HepG2 (cell line): ENCODE measurements at regions not wholly inside any gene's neighbourhood (a gene's known extent, or its start where the extent isn't known, plus 50 kb on each side); places are given as distances from the start of the nearest gene placed in this dataset.

Experiments used
- ATAC-seq: fragments of 200-7000 bp; cut with Tn5 transposase; 3 replicates; pipeline ENCODE4 v1.9.1; 2020; ENCODE audit warnings: mild to moderate bottlenecking, moderate library complexity
- BruUV-seq: library from RNA; stranded (reverse); fragments of 400-500 nt; replicated peaks from 2 replicates; lab custom pipeline; 2021; lab: Mats Ljungman, UMichigan
- CTCF ChIA-PET: fragments of 300-600 bp; formaldehyde crosslinking; extraction: SDS; loops from one replicate; lab custom pipeline; 2021; ENCODE audit warnings: low total read pairs, inconsistent platforms, low intra/inter-chr PET ratio; lab: Yijun Ruan, JAX
- POLR2A ChIA-PET: fragments of 350-600 bp; sonication (Branson Sonifier 250); formaldehyde crosslinking; loops from one replicate; lab custom pipeline; 2020; ENCODE audit warnings: antibody characterized with exemption, inconsistent platforms; lab: Yijun Ruan, JAX
- DNase-seq: peaks from one replicate; pipeline ENCODE4 v3.0.0-alpha.2; 2015; ENCODE audit warnings: low spot score
- FAIRE-seq: peaks from 3 replicates; lab custom pipeline; 2011; peaks lifted over from hg19 to GRCh38; lab: Jason Lieb, UNC
- H2AFZ ChIP-seq: one replicate; pipeline ENCODE4 v1.6.1; 2011; ENCODE audit warnings: low read length, inconsistent platforms
- H3K27ac ChIP-seq: fragments of 300-600 bp; 3 replicates; pipeline ENCODE4 v1.8.0; 2011; ENCODE audit warnings: mixed run types, mild to moderate bottlenecking, mixed read lengths, low read length, inconsistent platforms; ENCODE audit not compliant: insufficient read depth; ENCODE audit errors: extremely low read length
- H3K27me3 ChIP-seq, 2 experiments: fragments of 200-600 bp in 1 of 2; 2 replicates in 1 of 2; 3 replicates in 1 of 2; pipeline versions ENCODE4 v1.6.0 to v1.8.0; 2011; ENCODE audit warnings: low read length in 2 of 2, mild to moderate bottlenecking in 2 of 2, moderate library complexity in 2 of 2, inconsistent platforms in 1 of 2; ENCODE audit not compliant: insufficient read depth in 2 of 2, control insufficient read depth in 1 of 2
- H3K36me3 ChIP-seq, 2 experiments: fragments of 200-600 bp in 1 of 2; replicated peaks in 1 of 2; 2 replicates in 1 of 2; 3 replicates in 1 of 2; pipeline versions ENCODE4 v1.5.1 to v1.8.0; 2011; ENCODE audit warnings: low read length in 2 of 2, inconsistent platforms in 1 of 2; ENCODE audit not compliant: insufficient read depth in 2 of 2, control insufficient read depth in 1 of 2
- H3K4me1 ChIP-seq: 2 replicates; pipeline ENCODE4 v1.5.1; 2012; ENCODE audit warnings: low read length, inconsistent platforms; ENCODE audit not compliant: insufficient read depth
- H3K4me2 ChIP-seq: 2 replicates; pipeline ENCODE4 v1.6.0; 2011; ENCODE audit warnings: low read depth, low read length, inconsistent platforms
- H3K4me3 ChIP-seq, 3 experiments: fragments of 200-600 bp in 1 of 3; sonication (generic), shearing (Covaris generic) in 1 of 3; replicated peaks in 1 of 3; 2 replicates each; pipeline ENCODE4 v1.5.1; 2011 to 2016; ENCODE audit warnings: low read length in 3 of 3, inconsistent platforms in 2 of 3, low read depth in 2 of 3, mild to moderate bottlenecking in 2 of 3, control low read depth in 1 of 3, mixed read lengths in 1 of 3; ENCODE audit not compliant: insufficient read depth in 1 of 3
- H3K79me2 ChIP-seq: one replicate; pipeline ENCODE4 v1.6.1; 2011; ENCODE audit warnings: low read length, inconsistent platforms; ENCODE audit not compliant: insufficient read depth
- H3K9ac ChIP-seq: 2 replicates; pipeline ENCODE4 v1.6.0; 2011; ENCODE audit warnings: mild to moderate bottlenecking, low read depth, low read length, inconsistent platforms; ENCODE audit not compliant: insufficient read depth
- H3K9me3 ChIP-seq: 2 replicates; pipeline ENCODE4 v1.5.1; 2012; ENCODE audit warnings: mild to moderate bottlenecking, low read length
- H4K20me1 ChIP-seq: 2 replicates; pipeline ENCODE4 v1.6.0; 2011; ENCODE audit warnings: inconsistent platforms, mild to moderate bottlenecking, low read length, moderate library complexity; ENCODE audit not compliant: insufficient read depth
- ARNTL ChIP-seq: sonication (generic); formaldehyde crosslinking; IDR thresholded peaks from 2 replicates; pipeline ENCODE4 v1.4.0; 2020; ENCODE audit warnings: mild to moderate bottlenecking, missing genetic modification reagents
- GABPB1 ChIP-seq: IDR thresholded peaks from 2 replicates; pipeline ENCODE4 v1.6.1; 2016; ENCODE audit warnings: mild to moderate bottlenecking, missing genetic modification reagents, moderate library complexity, missing compliant biosample characterization
- HOXA9 ChIP-seq: sonication (generic); formaldehyde crosslinking; IDR thresholded peaks from 2 replicates; pipeline ENCODE4 v1.8.1; 2022; ENCODE audit warnings: missing genetic modification reagents, mild to moderate bottlenecking, moderate library complexity, borderline replicate concordance
- KDM4B ChIP-seq: sonication (generic); formaldehyde crosslinking; IDR thresholded peaks from 2 replicates; pipeline ENCODE4 v1.4.0; 2020; ENCODE audit warnings: missing genetic modification reagents
- MTA3 ChIP-seq: sonication (generic); formaldehyde crosslinking; IDR thresholded peaks from 2 replicates; pipeline ENCODE4 v1.4.0; 2020; ENCODE audit warnings: missing genetic modification reagents
- PHF5A ChIP-seq: IDR thresholded peaks from one replicate; pipeline ENCODE4 v1.6.1; 2018; ENCODE audit warnings: low read depth, missing genetic modification reagents; ENCODE audit not compliant: unreplicated experiment
- SP140L ChIP-seq: sonication (generic); formaldehyde crosslinking; IDR thresholded peaks from 2 replicates; pipeline ENCODE4 v1.4.0; 2020; ENCODE audit warnings: missing genetic modification reagents, borderline replicate concordance
- TAF15 ChIP-seq: fragments of 200-400 bp; formaldehyde crosslinking; IDR thresholded peaks from one replicate; pipeline ENCODE4 v1.6.1; 2018; ENCODE audit warnings: mild to moderate bottlenecking, low read depth, low read length; ENCODE audit not compliant: poor library complexity, severe bottlenecking
- TP53 ChIP-seq: sonication (generic); formaldehyde crosslinking; conservative IDR thresholded peaks from 2 replicates; pipeline ENCODE4 v1.4.0; 2020; ENCODE audit warnings: missing genetic modification reagents
- ZKSCAN5 ChIP-seq: sonication (generic); formaldehyde crosslinking; IDR thresholded peaks from 2 replicates; pipeline ENCODE4 v1.5.1; 2020; ENCODE audit warnings: mild to moderate bottlenecking, missing genetic modification reagents
- ZNF207 ChIP-seq: fragments of 450-650 bp; IDR thresholded peaks from 2 replicates; pipeline ENCODE4 v1.6.1; 2016; ENCODE audit warnings: antibody characterized with exemption, borderline replicate concordance
- ZNF260 ChIP-seq: sonication (generic); formaldehyde crosslinking; IDR thresholded peaks from 2 replicates; pipeline ENCODE4 v1.4.0; 2020; ENCODE audit warnings: missing genetic modification reagents, low read depth, mild to moderate bottlenecking, borderline replicate concordance
- ZNF780A ChIP-seq: sonication (generic); formaldehyde crosslinking; IDR thresholded peaks from 2 replicates; pipeline ENCODE4 v1.8.0; 2022; ENCODE audit warnings: mild to moderate bottlenecking, missing genetic modification reagents, moderate library complexity
- ZNF839 ChIP-seq: sonication (generic); formaldehyde crosslinking; IDR thresholded peaks from 2 replicates; pipeline ENCODE4 v1.4.0; 2020; ENCODE audit warnings: missing genetic modification reagents, mild to moderate bottlenecking, borderline replicate concordance
- ZNF883 ChIP-seq: sonication (generic); formaldehyde crosslinking; IDR thresholded peaks from 2 replicates; pipeline ENCODE4 v1.5.1; 2020; ENCODE audit warnings: mild to moderate bottlenecking, missing genetic modification reagents; ENCODE audit errors: not compliant biosample characterization
- WGBS: methylation state at CpG from one replicate; pipeline ENCODE4 v1.1.6; 2017; ENCODE audit warnings: low lambda C conversion rate; 5-methylcytosine and 5-hydroxymethylcytosine counted together
- in situ Hi-C: cut with HindIII; loops from 2 replicates; pipeline ENCODE4 v1.10.0; 2017; ENCODE audit warnings: low pct_unique_long_range_greater_than_20kb; ENCODE audit not compliant: extremely low pct_ligation_motif_present
- intact Hi-C: fragments of 100-400 bp; cut with micrococcal nuclease; formaldehyde crosslinking; loops from one replicate; pipeline ENCODE4 v1.10.0; 2022; ENCODE audit not compliant: unreplicated experiment
- TF ChIP-seq, protein P1 (sequence below): sonication (generic); formaldehyde crosslinking; IDR thresholded peaks from 2 replicates; pipeline ENCODE4 v1.5.0; 2020; ENCODE audit warnings: missing genetic modification reagents
- TF ChIP-seq, protein P2 (sequence below): sonication (generic); formaldehyde crosslinking; conservative IDR thresholded peaks from 2 replicates; pipeline ENCODE4 v1.8.0; 2022; ENCODE audit warnings: missing genetic modification reagents

DNA sequence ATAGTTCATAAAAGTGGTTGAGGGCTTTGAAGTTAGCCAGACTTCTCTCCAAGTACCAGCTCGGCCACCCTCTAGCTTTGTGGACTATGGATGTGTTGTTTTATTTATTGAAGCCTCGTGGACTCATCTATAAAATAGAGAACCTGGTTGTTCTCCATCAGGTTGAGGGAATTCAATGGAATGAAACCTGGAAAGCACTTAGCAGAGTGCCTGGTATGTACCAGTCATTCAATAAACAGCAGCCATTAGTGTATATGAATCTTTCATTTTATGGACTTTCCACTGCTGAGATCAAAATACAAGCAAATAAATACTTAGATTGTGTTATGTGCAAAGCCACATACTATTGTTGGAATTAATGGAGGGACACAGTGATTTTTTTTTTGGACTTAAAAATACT, 206.8 kb downstream of the SOX4 start:
- Histone ChIP-seq H3K4me3 (no peak overlapping the region), H3K9me3 (no peaks in the 10 kb centered on the region), H3K79me2 (no peaks in the 10 kb centered on the region), H4K20me1 (no peaks in the 10 kb centered on the region), H3K27me3 (no peaks in the 10 kb centered on the region), H3K4me1 (no peaks in the 10 kb centered on the region), H3K9ac (no peak overlapping the region), H2AFZ (no peak overlapping the region), H3K36me3 (no peaks in the 10 kb centered on the region), H3K27ac (no peak overlapping the region), H3K4me2 (no peak overlapping the region)
- FAIRE-seq (no peak), DNase-seq (no peak), ATAC-seq (no peak)
- POLR2A ChIA-PET, result no interaction called here
- 3% methylated on average over 2 of the region's 2 CpGs for WGBS
- BruUV-seq, result no TSS peak
- no peak for TF ChIP-seq ARNTL (CRISPR knock-in tag)
- TF ChIP-seq GABPB1 (CRISPR knock-in tag), result no peak
- TF ChIP-seq SP140L (CRISPR knock-in tag), result no peak
- TF ChIP-seq ZNF207, result no peak
- no peak for TF ChIP-seq ZNF780A (CRISPR knock-in tag)
- TF ChIP-seq, protein P1, sequence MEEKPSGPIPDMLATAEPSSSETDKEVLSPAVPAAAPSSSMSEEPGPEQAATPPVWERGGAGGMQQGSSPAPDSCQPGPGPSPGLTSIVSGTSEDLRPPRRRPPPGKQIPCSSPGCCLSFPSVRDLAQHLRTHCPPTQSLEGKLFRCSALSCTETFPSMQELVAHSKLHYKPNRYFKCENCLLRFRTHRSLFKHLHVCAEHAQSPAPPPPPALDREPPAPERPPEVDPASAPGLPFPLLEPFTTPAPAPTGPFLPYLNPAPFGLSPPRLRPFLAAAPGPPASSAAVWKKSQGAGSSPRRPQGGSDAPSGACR (CRISPR knock-in tag), result no peak
- no peak for TF ChIP-seq ZNF260 (CRISPR knock-in tag)
- no peak for TF ChIP-seq ZNF883 (CRISPR knock-in tag)
- no peak for TF ChIP-seq MTA3
- TF ChIP-seq PHF5A, result no peak
- TF ChIP-seq KDM4B (CRISPR knock-in tag), result no peak
- no peak for TF ChIP-seq TAF15
- TF ChIP-seq TP53 (CRISPR knock-in tag), result no peak
- no peak for TF ChIP-seq ZNF839
- TF ChIP-seq, protein P2, sequence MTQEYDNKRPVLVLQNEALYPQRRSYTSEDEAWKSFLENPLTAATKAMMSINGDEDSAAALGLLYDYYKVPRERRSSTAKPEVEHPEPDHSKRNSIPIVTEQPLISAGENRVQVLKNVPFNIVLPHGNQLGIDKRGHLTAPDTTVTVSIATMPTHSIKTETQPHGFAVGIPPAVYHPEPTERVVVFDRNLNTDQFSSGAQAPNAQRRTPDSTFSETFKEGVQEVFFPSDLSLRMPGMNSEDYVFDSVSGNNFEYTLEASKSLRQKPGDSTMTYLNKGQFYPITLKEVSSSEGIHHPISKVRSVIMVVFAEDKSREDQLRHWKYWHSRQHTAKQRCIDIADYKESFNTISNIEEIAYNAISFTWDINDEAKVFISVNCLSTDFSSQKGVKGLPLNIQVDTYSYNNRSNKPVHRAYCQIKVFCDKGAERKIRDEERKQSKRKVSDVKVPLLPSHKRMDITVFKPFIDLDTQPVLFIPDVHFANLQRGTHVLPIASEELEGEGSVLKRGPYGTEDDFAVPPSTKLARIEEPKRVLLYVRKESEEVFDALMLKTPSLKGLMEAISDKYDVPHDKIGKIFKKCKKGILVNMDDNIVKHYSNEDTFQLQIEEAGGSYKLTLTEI, result no peak
- TF ChIP-seq HOXA9 (CRISPR knock-in tag), result no peak
- TF ChIP-seq ZKSCAN5 (CRISPR knock-in tag), result no peak
- intact Hi-C loops (no loop called here), in situ Hi-C loops (no loop called here)
- CTCF ChIA-PET, result no interaction called here
